GM12878 (cell line): ENCODE measurements at regions not wholly inside any gene's neighbourhood (a gene's known extent, or its start where the extent isn't known, plus 50 kb on each side); places are given as distances from the start of the nearest gene placed in this dataset.

Experiments
- EZH2 ChIP-seq: IDR thresholded peaks from 2 replicates; pipeline ENCODE4 v1.6.1; 2012; ENCODE audit warnings: low read depth, mild to moderate bottlenecking, control low read depth, inconsistent platforms, low read length, borderline replicate concordance; ENCODE audit not compliant: control insufficient read depth
- MLLT1 ChIP-seq: fragments of 450-650 bp; IDR thresholded peaks from 2 replicates; pipeline ENCODE4 v1.6.1; 2016; ENCODE audit warnings: mild to moderate bottlenecking
- MTA3 ChIP-seq: IDR thresholded peaks from 2 replicates; pipeline ENCODE4 v1.6.1; 2012; ENCODE audit warnings: low read length, inconsistent platforms, borderline replicate concordance
- SIN3A ChIP-seq: IDR thresholded peaks from 2 replicates; pipeline ENCODE4 v1.6.1; 2012; ENCODE audit warnings: low read depth, low read length, improper control_type of control experiment
- TF ChIP-seq, protein P1 (sequence below), 3 experiments: IDR thresholded peaks in 2 of 3; conservative IDR thresholded peaks in 1 of 3; 2 replicates each; pipeline ENCODE4 v1.5.1; 2011; ENCODE audit warnings: low read depth in 3 of 3, low read length in 3 of 3, mild to moderate bottlenecking in 3 of 3, control low read depth in 2 of 3, moderate library complexity in 2 of 3, inconsistent platforms in 1 of 3, mixed read lengths in 1 of 3; ENCODE audit not compliant: control insufficient read depth in 2 of 3, insufficient read depth in 1 of 3; ENCODE audit errors: extremely low read depth in 1 of 3
- TF ChIP-seq, protein P2 (sequence below): fragments of 450-650 bp; formaldehyde crosslinking; IDR thresholded peaks from 2 replicates; pipeline ENCODE4 v1.4.0; 2022; ENCODE audit warnings: mild to moderate bottlenecking, moderate library complexity

GRCh38 chr3:18964640-18965039 lies 183.7 kb upstream of the KCNH8 start:
- TF ChIP-seq EZH2 (no peak), MLLT1 (no peak), MTA3 (no peak), SIN3A (no peak)
- TF ChIP-seq, protein P1, sequence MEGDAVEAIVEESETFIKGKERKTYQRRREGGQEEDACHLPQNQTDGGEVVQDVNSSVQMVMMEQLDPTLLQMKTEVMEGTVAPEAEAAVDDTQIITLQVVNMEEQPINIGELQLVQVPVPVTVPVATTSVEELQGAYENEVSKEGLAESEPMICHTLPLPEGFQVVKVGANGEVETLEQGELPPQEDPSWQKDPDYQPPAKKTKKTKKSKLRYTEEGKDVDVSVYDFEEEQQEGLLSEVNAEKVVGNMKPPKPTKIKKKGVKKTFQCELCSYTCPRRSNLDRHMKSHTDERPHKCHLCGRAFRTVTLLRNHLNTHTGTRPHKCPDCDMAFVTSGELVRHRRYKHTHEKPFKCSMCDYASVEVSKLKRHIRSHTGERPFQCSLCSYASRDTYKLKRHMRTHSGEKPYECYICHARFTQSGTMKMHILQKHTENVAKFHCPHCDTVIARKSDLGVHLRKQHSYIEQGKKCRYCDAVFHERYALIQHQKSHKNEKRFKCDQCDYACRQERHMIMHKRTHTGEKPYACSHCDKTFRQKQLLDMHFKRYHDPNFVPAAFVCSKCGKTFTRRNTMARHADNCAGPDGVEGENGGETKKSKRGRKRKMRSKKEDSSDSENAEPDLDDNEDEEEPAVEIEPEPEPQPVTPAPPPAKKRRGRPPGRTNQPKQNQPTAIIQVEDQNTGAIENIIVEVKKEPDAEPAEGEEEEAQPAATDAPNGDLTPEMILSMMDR (IDR thresholded peaks at IDR 0.05 in 2 of 3, conservative IDR thresholded peaks at IDR 0.05 in 1 of 3; ENCODE audit: control insufficient read depth in 2 of 3, extremely low read depth in 1 of 3, insufficient read depth in 1 of 3, low read depth in 3 of 3, low read length in 3 of 3): no peak
- TF ChIP-seq, protein P2, sequence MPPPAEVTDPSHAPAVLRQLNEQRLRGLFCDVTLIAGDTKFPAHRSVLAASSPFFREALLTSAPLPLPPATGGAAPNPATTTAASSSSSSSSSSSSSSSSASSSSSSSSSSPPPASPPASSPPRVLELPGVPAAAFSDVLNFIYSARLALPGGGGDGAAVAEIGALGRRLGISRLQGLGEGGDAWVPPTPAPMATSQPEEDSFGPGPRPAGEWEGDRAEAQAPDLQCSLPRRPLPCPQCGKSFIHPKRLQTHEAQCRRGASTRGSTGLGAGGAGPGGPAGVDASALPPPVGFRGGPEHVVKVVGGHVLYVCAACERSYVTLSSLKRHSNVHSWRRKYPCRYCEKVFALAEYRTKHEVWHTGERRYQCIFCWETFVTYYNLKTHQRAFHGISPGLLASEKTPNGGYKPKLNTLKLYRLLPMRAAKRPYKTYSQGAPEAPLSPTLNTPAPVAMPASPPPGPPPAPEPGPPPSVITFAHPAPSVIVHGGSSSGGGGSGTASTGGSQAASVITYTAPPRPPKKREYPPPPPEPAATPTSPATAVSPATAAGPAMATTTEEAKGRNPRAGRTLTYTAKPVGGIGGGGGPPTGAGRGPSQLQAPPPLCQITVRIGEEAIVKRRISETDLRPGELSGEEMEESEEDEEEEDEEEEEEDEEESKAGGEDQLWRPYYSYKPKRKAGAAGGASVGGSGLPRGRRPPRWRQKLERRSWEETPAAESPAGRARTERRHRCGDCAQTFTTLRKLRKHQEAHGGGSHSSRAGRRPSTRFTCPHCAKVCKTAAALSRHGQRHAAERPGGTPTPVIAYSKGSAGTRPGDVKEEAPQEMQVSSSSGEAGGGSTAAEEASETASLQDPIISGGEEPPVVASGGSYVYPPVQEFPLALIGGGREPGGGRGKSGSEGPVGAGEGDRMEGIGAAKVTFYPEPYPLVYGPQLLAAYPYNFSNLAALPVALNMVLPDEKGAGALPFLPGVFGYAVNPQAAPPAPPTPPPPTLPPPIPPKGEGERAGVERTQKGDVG (CRISPR knock-in tag): no peak
